GM18507 (cell line): ENCODE measurements at regions not wholly inside any gene's neighbourhood (a gene's known extent, or its start where the extent isn't known, plus 50 kb on each side); places are given as distances from the start of the nearest gene placed in this dataset.
"Not testable (repeated sequence)": the region's sequence is repeated elsewhere in the genome, so short reads cannot be mapped to it uniquely, and the experiment has no call there.

Source experiments
- DNase-seq: peaks from one replicate; pipeline ENCODE4 v3.0.0; 2011; ENCODE audit warnings: low read depth; ENCODE audit not compliant: insufficient read length; ENCODE audit errors: extremely low spot score
- FAIRE-seq: peaks from 2 replicates; lab custom pipeline; 2011; peaks lifted over from hg19 to GRCh38; lab: Jason Lieb, UNC

- DNase-seq, FAIRE-seq: not testable (repeated sequence)
These were observed 61.3 kb downstream of the SYF2 start for GRCh38 chr1:25171013-25171412.

- DNase-seq, result no peak
- no peak for FAIRE-seq
These were observed 61.9 kb downstream of the SYF2 start for GRCh38 chr1:25170439-25170838.

DNA sequence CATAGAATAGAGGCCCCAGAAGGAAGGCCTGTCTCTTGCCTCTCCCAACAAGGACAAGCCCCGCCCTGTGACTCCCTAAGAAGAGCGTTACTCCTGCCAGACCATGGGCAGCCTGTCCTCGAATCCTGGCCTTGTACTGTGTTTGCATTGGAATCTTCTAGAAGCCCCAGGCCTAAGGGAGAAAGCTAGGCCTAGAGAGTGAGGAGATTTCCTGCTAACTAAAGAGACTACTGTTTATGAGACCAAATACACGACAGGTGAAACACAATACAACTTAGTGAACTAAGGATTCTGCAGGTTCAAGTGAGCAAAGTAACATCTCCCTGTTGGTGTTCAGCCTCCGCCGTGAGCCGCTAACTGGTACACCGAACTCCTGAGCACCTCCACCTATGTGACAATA, 62.7 kb downstream of the SYF2 start:
- DNase-seq (no peak), FAIRE-seq (no peak)

DNA sequence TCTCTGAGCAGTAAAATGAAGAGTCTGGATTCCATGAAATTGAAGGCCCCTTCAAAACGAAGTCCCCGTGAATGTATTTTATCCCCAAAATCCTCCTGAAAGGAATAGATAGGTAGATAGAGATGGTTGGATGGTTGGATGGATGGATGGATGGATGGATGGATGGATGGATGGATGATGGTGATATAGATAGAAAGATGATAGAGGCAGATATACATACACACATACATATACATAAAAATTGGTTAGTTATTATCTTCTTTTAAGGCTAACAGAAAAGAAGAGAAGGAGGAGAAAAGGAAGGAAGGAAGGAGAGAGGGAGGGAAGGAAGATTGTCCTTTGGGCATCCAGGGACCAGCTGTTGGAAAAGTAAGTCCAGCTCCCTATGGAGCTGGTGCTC, 63.1 kb downstream of the SYF2 start:
- no peak for FAIRE-seq
- no peak for DNase-seq

DNA sequence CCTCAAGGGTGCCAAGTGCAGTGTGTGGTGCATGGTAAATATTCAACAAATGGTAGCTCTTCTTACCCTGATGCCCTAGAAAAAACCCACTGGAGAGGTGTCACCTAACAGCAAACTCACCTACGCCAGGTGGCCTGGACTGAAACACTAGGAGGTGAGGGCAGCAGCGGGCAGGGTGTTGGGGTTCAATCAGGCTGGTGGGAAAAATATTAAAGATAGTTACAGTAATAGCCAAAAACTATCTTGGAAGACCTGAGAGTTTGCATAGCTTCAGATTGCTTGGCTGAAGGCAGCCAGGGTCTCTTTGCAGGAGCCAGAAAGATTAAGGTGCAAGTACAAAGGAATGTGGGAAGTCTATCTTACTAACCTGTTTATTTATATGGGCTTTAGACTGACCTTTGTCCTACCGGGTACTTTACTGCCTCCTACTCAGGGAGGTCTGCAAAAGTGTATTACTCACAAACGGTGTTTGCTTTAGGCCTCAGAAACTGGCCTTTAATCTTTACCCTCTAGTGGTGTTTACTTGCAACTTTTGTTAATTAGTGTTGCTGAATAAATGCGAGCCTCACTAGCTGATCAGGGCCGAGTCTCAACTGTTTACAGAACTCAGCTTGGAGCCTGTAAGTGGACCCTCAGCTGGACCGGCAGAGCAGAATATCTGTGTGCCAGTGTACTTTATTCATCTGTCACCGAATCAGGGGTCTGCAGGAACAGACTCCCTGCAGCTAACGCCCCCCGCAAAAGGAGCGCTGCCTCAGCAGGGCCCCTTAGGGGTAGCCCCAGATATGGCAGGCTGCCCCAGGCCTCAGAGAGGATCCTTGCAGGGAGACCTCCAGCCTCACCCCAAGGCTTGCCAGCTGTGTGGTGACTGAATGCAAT, 63.9 kb downstream of the SYF2 start:
- DNase-seq (no peak), FAIRE-seq (no peak)

- no peak for DNase-seq
- FAIRE-seq, result no peak
These were observed 64.8 kb downstream of the SYF2 start for GRCh38 chr1:25167269-25168192.

- FAIRE-seq (no peak), DNase-seq (no peak)
These were observed 65.5 kb downstream of the SYF2 start for GRCh38 chr1:25166847-25167246.

DNA sequence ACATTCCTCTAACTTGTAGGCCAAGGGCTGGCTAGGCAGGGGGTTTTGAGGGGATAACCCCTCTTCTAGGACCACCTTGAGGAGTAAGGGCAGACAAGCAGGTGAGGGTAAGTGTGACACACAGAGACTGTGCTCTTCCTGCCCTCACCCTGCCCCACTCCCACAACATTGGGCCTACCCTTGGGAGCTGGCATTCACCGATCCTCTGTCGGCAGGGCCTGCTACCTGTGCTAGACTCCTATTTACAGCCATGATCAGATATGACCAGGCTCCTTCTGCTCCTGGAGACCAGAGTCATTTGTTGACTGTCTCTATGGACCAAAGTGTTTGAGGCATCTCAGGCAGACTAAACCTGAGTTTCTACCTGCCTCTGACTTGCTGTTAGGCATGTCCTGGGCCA, 68.3 kb downstream of the SYF2 start:
- no peak for DNase-seq
- FAIRE-seq, result no peak

DNA sequence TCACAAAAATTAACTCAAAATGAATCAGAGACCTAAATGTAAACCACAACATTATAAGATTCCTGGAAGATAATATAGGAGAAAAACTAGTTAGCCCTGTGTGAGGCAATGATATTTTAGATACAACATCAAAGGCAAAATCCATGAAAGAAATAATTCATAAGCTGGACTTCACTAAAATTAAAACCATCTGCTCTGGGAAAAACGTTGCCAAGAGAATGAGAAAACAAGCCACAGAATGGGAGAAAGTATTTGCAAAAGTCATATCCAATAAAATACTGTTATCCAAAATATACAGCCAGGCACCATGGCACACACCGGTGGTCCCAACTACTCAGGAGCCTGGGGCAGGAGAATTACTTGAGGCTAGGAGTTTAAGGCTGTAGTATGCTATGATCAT, 70.3 kb downstream of the SYF2 start:
- FAIRE-seq, result no peak
- DNase-seq, result no peak

DNA sequence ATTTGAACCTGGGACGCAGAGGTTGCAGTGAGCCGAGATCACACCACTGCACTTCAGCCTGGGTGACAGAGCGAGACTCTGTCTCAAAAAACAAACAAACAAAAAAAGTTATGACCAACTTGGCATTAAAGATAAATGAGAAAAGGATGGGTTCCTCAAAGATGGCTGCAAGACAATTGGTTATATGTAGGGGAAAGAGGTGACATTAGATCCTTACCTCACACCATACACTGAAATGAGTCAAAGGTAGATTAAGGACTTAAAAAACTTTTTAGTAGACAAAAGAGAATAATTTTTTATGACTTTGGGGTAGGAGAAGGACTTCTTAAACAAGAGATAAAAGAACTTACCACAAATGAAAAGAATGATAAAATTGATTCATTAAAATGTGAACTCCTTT, 74.5 kb downstream of the SYF2 start:
- no peak for DNase-seq
- no peak for FAIRE-seq

DNA sequence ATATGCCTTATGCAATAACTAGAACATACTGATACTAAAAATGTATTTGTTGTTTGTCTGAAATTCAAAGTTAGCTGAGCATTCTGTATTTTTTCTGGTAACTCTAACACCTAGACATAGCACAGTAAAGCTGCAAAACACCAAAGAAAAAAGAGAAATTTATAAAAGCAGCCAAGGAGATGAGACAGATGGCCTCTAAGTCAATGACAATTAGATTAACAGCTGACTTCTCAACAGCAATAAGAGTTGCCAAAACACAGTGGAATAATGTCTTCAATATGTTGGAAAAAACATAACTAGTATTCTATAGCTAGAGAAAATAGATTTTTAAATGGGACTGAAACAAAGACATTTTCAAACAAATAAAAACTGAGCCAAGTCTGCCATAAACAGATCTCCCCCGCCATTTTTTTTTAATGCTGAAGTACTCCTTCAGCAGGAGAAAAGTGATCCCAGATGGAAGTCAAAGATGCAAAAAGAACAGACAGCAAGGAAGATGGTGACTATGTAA, 81.3 kb downstream of the SYF2 start:
- DNase-seq (no peak), FAIRE-seq (no peak)

GRCh38 chr1:25148673-25149300, 83.5 kb downstream of the SYF2 start:
- peak; percentile 81 for FAIRE-seq

DNA sequence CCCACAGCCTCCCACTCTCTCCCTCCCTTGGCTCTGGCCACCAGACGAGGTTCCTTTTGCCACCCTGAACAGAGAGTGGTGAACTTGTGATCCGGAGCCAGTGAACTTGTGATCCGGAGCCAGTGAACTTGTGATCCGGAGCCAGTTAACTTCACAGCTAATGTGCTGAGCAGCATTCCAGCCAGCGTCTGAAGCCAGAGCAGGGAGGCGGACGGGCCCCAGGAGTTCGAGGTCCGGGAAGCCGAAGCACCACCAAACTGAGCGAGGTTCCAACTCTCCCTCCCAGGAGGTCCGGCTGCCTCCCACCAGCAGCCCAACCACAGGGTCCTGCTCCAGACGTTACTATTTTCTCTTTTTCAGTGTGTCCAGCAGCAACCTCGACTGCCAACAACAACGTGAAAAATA, 85.8 kb downstream of the SYF2 start:
- no peak for DNase-seq
- FAIRE-seq, result no peak

More at GRCh38 chr1:25148673-25149300, 83.5 kb downstream of the SYF2 start:
- DNase-seq, result no peak

DNA sequence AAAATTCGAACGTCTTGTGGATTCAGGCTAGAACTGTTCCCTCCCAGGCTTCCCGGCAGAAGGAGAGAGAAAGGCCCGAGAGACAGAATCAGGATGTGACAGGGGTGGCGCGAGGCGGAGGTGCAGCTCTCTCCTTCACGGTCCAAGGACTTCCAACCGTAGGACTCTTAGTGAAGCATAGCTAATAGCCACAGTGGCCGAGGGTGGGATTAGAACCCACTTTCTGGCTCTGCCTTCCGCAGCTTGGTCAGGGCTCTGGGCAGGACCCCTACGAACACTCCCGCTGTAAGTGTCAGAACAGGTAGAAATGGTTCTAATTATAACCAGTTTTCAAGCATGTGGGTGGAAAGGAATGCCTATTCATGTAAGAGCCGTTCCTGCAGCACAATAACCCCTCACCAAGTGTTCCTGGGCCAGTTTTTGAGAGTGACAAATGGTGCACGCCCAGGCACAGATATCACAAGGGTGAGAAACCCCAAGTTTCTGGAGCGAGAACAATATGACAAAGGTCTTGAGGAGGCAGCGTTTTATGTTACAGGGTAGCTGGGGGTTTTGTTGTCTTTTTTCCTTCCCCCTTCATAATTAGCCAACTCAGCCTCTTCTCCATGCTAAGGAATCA, 86.4 kb downstream of the SYF2 start:
- FAIRE-seq, result peak; percentile 86
- DNase-seq, result peak; percentile 48

DNA sequence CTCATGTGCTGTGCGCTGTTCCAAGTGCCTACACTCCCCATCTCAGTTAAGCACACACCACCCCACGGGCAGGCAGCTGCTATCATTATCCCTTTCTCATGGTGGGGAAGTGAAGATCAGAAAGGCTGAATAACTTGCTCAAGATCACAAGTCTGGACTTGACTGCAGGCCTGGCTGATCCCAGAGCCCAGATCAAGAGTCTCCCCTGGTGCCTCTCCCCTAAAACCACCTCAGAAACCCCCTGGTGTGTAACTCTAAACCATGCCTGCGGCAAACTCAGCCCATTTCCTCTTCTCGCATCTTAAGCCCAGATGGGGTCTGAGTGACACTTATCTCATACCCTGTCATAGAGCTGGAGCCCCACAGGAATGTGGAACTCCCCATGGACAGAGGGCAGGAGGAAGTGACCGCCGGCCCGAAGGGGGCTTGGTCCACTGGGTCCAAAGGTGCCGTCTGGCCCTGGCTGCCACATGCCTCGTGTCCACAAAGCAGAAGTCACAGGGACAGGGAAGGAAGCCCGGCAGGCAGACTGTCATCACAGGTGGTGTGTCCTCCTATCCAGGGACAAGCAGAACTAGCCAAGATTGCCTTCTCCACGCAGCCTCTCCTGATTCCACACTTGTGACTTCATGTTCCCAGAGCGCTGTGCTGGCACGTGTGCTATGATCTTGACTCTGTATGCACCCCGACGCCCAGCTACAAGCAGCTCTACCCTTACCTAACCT, 92.1 kb downstream of the SYF2 start:
- FAIRE-seq (peak; percentile 86), DNase-seq (peak; percentile 43)

- FAIRE-seq, result no peak
- DNase-seq, result no peak
These were observed 94.5 kb downstream of the SYF2 start for GRCh38 chr1:25137521-25138395.

DNA sequence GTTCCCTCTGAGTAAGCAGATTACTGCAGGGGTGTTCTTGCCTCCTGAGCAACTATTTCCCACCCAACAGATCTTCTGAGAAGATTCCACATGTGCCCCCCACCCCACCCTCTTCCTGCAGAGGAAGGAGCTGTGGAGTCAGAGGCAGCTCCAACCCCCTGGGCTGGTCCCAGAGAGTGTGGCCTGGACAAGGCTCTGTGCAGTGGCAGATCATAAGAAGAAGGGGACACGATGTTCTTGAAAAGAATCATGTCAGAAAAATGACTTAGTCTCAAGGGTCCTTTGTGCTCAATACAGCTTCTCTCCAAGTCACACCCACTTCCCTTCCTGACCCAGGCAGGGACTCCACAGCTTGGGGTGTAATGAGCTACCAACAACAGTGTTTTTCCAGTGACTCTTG, 95.2 kb downstream of the SYF2 start:
- no peak for DNase-seq
- FAIRE-seq, result no peak

- no peak for DNase-seq
- no peak for FAIRE-seq
These were observed 96.4 kb downstream of the SYF2 start for GRCh38 chr1:25135909-25136308.
